ENCODE measurements at regions not wholly inside any gene's neighbourhood (a gene's known extent, or its start where the extent isn't known, plus 50 kb on each side); places are given as distances from the start of the nearest gene placed in this dataset.

DNA sequence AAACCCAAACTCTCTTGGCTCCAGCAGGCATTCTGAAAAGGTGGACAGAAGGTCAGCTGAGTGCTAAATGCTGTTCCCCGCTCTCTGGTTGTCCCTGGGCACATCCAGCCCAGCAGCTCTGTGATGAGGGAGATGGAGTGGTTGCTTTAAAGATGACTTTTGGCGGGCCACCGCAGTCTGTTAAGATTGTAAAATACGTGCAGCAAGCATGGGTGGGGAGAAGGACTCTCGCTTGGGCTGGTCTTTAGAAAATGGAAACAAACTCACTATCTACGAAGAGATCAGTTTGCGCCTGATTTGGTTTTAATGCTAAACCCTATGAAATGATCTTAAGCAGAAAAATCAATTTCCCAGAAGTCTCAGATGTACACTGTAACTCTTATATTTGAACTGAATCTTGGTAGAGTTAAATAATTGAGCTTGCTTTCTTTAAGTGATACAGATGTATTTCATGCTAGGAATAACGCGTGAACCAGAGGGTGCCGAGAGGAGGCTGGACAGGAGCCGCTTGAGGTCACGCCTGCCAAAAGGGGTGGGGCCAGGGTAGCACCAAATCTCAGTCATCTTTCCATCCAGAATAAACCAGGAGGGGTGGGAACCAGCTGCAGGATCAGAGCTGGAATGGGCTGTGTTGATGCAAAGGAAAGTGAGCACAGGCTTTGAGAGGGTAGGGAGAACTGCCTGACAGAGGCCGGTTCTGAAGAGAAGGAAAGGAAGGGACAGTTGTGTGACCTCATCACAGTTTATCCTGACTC, 170.2 kb upstream of the MKI67 start:
- TF ChIP-seq, protein P1, sequence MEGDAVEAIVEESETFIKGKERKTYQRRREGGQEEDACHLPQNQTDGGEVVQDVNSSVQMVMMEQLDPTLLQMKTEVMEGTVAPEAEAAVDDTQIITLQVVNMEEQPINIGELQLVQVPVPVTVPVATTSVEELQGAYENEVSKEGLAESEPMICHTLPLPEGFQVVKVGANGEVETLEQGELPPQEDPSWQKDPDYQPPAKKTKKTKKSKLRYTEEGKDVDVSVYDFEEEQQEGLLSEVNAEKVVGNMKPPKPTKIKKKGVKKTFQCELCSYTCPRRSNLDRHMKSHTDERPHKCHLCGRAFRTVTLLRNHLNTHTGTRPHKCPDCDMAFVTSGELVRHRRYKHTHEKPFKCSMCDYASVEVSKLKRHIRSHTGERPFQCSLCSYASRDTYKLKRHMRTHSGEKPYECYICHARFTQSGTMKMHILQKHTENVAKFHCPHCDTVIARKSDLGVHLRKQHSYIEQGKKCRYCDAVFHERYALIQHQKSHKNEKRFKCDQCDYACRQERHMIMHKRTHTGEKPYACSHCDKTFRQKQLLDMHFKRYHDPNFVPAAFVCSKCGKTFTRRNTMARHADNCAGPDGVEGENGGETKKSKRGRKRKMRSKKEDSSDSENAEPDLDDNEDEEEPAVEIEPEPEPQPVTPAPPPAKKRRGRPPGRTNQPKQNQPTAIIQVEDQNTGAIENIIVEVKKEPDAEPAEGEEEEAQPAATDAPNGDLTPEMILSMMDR (conservative IDR thresholded peaks at IDR 0.05; ENCODE audit: low read depth, low read length): no peak
- TF ChIP-seq EZH2 (IDR thresholded peaks at IDR 0.05; ENCODE audit: low read length, unreplicated experiment) (no peak), EZH2phosphoT487 (IDR thresholded peaks at IDR 0.05; ENCODE audit: borderline replicate concordance, low read length) (no peak)

All from PC-3 (cell line).